A204.1 (cell line): ENCODE measurements at regions not wholly inside any gene's neighbourhood (a gene's known extent, or its start where the extent isn't known, plus 50 kb on each side); places are given as distances from the start of the nearest gene placed in this dataset.

Source experiments
- FAIRE-seq: peaks from 2 replicates; lab custom pipeline; 2012; peaks lifted over from hg19 to GRCh38; lab: Jason Lieb, UNC

DNA sequence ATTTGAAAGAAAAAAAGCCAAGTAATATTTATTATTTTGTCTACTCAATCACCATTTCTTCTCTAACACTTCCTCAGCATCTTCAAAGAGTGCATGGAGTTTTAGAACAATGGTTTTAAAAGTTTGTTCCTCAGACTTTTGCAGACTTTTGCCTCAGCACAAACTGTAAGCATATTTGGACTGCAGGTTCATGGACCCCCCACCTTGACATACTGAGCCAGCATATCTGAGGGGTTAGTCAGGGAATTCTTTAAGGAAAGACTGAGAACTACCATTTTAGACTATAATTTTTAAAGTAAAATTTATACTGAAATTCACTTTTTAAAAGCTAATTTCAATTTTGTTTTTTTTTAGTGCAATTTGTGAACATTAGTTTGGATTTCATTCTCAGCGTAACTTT, 1676.8 kb upstream of the PCDH20 start:
- no peak for FAIRE-seq

DNA sequence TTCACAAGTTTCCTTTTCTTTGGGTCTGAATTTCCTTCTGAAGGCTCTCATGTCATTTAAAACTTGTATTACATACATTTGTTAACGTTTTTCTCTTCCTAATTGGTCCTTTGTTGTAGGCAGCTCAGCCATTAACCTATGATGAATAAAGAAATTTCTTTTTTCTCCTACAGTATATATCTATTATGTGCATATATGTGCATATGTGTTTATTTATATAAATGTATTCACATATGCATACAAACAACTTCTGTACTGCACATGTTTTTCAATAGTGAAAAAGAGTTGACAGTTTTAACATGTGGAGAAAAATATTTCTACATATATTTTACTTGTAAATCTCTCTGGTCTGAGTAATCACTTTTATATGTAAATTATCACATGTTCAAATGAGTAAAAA, 1674.9 kb upstream of the PCDH20 start:
- no peak for FAIRE-seq

DNA sequence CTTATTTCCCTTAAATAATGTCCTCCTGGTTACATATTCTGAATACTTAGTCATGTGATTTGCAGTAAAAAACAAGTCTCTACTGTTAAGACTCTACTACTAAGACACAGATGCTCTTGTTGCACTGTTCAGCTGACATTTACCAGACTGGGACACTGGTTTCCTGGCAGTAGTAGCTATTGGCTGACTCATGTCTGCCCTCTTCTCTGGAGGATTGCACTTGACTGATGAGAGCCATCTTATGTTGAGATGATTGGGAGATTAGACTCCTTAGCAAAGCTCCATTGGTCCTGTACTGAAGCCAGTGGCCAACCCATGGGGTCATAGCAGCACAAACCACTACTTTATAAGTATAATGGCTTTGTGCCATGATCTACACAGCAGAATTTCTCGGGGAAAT, 1672.6 kb upstream of the PCDH20 start:
- no peak for FAIRE-seq

DNA sequence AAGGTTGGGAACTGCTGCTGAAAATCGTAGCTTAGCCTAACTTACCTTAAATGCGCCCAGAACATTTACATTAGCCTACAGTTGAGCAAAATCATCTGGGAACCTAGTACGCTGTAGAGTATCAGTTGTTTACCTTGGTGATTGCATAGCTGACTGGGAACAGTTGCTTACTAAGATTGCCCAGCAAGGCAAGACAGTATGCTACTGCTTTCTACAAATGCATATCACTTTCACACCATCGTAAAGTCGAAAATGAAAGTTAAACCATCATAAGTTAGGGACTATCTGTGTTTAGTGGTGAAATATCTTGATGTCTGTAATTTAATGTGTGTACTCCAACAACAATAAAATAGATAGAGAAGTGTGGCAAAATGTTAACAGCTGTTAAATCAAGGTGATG, 1670.6 kb upstream of the PCDH20 start:
- FAIRE-seq = no peak

DNA sequence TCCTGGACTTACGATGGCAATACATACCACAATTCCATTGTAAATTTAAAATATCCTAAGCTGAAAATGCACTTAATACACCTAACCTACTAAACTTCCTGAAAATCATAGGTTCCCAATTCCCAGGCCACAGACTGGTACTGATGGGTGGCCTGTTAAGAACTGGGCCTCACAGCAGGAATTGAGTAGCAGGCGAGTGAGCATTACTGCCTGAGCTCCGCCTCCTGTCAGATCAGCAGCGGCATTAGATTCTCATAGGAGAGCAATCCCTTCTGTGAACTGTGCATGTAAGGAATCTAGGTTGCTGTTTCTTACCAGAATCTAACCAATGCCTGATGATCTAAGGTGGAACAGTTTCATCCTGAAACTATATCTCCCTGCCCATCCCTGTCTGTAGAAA, 1670.2 kb upstream of the PCDH20 start:
- no peak for FAIRE-seq

GRCh38 chr13:63081400-63082014, 1665.9 kb upstream of the PCDH20 start:
- FAIRE-seq = no peak

DNA sequence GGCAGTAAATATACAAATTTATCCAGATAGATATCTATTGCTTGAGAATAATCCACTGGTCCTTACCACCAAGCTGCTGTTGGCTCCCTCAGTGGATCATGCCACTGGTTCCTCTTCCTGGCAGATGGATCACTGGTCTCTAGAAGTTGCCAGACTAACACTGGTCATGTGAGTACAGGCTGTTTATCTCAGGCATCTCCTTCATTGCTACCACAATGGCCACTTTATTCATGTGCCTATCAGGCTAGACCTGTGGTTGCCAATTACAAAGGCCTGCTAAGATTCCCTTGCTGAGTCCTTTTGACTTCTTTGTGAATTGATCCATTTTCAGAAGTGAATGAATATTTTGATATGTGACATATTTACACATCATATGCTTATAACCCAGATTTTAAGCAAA, 1659.5 kb upstream of the PCDH20 start:
- FAIRE-seq = no peak

DNA sequence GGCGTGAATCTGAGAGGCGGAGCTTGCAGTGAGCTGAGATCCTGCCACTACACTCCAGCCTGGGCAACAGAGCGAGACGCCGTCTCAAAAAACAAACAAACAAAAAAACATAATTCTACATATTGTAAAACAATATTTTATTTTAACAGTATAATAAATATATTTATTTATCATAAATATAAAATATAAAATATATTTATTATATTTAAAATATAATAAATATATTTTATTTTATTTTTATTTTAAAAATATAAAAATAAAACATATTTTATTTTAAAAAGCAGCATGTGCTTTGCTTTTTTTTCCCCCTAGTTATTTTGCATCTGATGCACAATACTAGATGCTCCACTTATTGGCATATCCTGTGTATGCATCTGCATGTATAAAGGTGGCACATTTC, 1634.6 kb upstream of the PCDH20 start:
- FAIRE-seq = peak; percentile 91

- FAIRE-seq = no peak
Measured at GRCh38 chr13:63048653-63049052, 1633.0 kb upstream of the PCDH20 start.

DNA sequence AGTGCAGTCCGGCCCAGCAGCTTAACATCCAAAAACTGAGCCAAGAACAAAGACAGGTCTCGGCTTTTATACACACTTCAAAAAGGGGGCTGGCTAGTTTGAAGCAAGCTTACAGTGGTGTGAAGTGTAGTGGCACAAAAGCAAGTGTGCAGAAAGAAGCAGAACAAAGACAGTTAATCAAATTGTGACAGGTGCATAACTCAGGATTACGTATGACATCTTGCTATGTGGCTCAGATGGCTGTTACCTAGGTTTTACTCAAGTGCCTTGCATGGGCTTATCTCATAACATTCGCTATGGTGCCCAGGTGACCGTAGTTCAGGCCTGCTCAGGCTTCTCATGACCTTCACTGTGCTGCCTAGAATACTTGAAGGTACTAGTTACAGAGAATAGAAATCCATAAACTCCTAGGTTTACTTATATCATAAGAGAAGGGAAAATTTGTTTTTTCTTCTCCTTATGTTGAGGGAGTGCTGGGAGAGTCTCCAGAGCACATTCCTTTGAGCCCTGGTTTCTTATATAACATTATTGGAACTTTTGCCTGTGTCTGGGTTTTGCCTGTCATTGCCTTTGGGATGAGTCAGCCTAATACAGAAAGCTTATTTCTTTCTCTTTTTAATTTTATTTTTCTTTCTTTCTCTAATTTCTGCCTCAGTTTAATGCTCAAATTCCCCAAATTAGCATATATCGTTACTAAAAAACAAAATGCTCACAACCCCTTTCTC, 1629.1 kb upstream of the PCDH20 start:
- no peak for FAIRE-seq

DNA sequence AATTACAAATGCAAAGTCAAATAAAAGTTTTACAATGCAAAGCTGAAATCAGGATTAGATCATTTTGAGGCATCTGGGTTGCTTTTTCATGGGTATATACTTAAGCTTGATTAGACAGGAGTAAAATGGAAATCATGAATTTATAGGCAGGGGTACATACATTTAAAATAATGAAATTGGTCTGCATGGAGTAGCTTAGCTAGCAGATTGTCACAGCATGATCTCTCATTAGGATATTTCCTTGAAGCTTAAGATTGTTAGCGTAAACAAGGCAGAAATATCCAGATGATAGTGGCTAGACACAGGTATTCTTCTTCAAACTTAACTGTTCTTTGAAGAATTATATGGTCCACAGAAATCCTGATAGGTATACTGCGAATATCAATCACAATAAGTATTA, 1627.0 kb upstream of the PCDH20 start:
- FAIRE-seq = no peak

DNA sequence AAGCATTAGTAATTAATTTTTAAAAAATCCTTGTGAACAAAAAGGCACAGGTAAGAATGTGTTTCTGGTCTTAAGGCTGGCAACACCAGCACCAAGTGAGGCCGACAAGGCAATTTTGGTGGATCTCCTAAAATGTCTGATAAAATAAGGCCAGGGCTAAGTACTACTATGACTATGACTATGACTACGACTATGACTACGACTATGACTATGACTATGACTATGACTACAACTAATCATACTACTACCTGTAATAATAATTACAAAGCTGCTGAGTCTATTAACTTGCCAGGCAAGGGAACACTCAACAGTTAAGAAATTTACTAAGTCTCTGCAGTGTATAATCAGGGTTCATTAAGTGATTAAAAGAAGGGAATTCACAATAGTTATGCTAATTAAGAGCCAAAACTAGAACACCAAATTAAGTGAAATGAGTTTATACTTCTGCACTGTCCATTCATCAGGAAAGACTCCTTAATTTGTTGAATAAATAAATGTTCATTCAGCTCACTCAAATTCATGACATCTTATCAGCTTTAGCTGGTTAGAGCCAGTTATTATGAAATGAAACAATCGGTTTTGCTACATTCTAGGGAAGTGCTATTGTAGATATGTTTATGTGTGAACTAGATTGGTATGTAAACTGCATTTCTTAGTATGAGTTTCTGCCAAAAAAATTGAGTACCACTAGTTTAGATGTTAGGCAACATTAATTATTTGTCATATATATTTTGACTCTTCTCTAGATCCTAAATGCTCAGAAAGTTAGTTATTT, 1626.2 kb upstream of the PCDH20 start:
- peak; percentile 32 for FAIRE-seq

GRCh38 chr13:63026285-63026797, 1610.7 kb upstream of the PCDH20 start:
- peak; percentile 69 for FAIRE-seq

DNA sequence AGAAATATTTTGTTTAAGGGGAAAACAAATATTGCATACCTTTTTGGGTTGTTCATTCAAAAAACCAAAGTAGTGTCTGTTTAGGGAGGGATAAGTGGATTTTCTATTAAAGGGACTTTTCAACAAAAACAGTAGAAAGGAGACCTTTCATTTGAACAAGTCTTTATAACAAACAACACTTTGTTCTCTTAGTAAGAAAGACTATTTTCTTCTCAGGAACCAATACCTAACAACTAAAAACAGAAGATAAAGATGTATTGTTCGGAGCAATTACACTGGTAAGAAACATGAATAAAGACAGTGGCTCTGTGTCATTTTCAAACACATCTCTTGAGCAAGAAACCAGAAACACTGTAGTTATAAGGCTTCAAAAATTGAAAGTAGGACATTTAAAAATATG, 1610.1 kb upstream of the PCDH20 start:
- FAIRE-seq = no peak

GRCh38 chr13:63024458-63024857, 1608.8 kb upstream of the PCDH20 start:
- no peak for FAIRE-seq

DNA sequence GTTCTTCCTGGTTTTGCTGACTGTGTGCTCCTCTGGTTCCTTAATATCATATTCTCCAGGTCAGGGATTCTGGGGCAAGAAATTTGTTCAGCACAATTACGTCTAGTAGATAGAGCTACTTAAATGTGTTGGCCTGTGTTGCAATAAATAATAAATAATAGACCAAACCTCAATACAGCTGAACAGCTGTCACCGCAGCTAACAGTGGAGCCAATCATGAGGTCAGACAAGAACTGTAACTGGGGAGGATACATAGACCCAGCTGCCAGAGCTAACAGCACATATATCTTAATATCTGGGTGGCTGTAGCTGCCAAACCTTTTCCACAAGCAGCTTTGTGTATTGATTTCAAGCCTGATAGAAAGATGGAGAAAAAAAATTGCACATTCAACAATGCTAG, 1596.3 kb upstream of the PCDH20 start:
- FAIRE-seq = no peak

DNA sequence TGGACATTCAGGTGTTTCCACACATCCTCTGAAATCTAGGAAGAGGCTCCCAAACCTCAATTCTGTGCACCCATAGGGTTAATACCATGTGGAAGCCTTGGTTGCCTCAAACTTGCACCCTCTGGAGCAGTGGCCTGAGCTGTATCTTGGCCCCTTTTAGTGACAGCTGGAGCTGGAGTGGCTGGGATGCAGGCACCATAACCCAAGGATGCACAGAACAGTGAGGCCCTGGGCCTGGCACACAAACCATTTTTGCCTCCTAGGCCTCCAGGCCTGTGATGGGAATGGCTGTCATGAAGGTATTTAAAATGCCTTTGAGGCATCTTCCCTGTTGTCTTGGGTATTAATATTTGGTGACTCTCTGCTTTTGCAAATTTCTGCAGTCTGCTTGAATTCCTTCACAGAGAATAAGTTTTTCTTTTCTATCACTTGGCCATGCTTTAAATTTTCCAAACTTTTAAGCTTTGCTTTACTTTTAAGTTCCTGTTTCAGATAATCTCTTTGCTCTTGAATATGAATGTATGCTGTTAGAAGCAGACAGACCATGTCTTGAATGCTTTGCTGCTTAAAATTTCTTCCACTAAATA, 1594.5 kb upstream of the PCDH20 start:
- no peak for FAIRE-seq

GRCh38 chr13:63005625-63006024, 1590.0 kb upstream of the PCDH20 start:
- FAIRE-seq = no peak

DNA sequence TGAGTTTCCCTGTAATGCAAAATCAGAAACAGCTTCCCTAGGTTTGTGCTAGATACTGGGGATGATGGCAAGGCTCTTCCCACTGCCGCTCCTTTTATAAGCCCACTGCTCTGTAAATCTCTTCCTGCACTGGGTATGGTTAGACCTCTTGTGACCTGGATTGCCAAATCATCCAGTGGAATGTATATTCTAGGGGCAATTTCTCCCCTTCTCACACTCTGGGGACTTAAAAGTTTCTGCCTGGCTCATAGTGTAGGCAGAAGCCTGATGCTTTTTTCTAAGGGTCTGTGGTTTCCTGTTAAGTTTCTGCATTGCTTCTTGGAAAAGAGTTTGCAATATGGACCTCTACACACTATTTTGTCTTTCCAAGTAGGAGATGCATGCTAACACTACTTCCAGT, 1582.0 kb upstream of the PCDH20 start:
- no peak for FAIRE-seq

DNA sequence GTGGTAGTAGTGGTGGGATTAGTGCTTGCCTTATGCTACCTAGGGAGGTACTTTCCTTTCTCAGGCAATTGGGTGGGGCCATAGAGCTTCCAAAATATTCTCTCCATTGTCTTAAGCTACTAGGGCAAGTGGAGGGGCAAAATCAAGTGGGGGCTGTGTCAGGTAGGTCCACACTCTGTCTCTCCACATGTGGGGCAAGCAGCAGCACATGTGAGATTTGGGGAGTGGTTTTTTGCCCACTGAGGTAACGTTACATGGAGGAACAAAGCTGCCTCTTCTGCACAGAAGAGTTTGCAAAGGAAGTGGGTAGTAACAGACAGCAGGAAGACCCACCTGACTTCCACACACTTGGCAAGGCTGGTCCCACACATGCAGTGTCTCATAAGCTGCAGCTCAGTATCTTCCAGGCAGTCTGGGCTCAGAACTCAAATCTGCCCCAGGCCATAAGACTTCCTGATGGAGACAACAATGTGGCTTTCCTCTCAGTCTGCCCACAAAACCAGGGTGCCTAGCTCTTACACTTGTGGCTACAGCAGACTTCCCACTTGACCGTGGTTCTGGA, 1581.5 kb upstream of the PCDH20 start:
- FAIRE-seq = no peak

DNA sequence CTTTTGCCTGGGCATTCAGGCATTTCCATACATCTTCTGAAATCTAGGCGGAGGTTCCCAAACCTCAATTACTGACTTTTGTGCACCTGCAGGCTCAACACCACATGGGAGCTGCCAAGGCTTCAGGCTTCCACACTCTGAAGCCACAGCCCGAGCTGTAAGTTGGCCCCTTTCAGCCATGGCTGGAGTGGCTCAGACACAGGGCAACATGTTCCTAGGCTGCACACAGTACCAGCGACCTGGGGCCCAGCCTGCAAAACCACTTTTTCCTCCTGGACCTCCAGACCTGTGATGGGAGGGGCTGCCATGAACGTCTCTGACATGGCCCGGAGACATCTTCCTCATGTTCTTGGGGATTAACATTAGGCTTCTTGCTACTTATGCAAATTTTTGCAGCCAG, 1558.2 kb upstream of the PCDH20 start:
- FAIRE-seq = no peak

DNA sequence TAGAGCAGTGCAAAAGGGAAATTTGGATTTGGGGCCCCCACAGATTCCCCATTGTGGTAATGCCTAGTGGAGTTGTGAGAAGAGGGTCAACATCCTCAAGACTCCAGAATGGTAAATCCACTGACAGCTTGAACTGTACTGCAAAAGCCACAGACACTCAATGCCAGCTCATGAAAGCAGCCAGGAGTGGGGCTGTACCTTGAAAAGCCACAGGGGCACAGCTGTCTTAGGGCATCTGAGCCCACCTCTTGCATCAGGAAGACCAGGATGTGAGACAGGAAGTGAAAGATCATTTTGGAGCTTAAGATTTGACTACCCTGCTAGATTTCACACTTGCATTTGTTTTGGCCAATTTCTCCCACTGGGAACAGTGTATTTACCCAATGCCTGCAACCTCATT, 1548.9 kb upstream of the PCDH20 start:
- no peak for FAIRE-seq

GRCh38 chr13:62960723-62961122, 1545.1 kb upstream of the PCDH20 start:
- no peak for FAIRE-seq
